GM19463 (cell line): ENCODE measurements at regions not wholly inside any gene's neighbourhood (a gene's known extent, or its start where the extent isn't known, plus 50 kb on each side); places are given as distances from the start of the nearest gene placed in this dataset.
"Not testable (repeated sequence)": the region's sequence is repeated elsewhere in the genome, so short reads cannot be mapped to it uniquely, and the experiment has no call there.

Experiments
- ATAC-seq: cut with Tn5 transposase; IDR thresholded peaks from one replicate; pipeline ENCODE4 v1.9.1; 2021; ENCODE audit warnings: mild to moderate bottlenecking, moderate library complexity; ENCODE audit not compliant: unreplicated experiment

DNA sequence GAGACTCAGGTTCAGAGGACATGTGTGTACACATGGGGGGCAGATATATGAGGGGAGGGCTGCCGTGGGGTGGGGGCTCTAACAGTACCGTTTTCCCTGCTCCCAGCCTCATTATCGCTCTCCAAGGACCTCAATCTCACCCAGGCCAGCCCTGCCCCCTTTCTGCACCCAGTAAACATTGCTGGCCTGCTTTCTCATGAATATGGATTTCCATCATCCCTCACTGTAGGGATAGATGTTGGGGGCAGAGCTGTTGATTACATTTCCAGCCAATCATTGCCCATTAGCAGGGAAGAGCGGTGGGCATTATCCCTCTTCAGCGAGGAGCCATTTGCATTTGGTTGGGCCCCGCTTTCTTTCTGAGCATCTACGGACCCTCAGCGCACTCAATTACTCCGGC, 273.8 kb downstream of the RPS6KC1 start:
- no peak for ATAC-seq

DNA sequence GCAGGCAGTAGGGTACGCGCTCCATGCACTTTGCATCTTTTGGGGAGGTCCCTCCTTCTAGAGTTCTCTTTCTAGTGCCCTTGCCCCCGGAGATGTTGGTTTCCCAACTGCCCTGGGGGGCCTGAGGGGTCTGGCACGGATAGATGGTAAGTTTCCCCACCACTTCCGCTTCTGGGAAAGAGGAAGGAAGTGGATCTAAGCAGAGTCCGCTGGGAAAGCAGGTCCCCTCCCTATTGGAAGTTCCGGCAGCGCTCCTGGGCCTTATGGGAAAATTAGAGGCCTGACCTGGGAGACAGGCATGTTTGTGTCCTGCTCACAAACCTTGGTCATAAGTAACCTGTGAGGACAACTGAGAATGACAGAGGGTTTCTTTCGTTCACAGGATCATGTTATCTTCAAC, 274.4 kb downstream of the RPS6KC1 start:
- no peak for ATAC-seq

DNA sequence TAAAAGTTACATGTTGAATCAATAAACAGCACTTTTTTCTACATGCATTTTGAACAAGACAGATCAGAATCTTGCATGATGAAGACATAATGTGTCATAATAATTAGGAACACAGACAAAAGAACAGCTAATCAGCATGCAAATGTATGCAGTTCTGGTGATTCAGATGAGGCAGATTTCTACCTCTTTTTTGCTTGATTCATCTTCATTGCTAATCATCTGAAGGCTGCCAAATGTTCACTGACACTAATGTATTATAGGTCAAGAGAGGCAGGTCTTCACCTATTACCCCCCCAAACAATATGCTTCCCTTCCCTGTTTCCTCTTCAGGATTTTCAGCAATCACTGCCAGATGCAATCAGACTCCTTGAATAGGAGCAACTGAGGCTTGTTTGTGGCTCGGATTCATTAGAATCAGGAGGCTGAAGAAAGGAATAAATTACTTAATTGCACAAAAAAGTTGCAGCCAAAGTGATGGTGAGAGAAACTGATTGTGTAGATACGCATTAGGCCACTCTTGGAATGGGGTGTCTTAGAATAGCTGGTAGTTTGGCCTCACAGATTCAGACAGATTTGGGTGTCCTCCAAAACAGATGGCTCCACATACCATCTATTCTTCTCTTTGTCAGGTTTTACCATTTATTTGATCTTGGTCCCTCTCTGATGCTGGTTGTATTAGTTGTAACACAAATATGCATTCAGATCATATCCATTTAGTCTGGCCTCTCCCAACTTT, 275.4 kb downstream of the RPS6KC1 start:
- no peak for ATAC-seq

DNA sequence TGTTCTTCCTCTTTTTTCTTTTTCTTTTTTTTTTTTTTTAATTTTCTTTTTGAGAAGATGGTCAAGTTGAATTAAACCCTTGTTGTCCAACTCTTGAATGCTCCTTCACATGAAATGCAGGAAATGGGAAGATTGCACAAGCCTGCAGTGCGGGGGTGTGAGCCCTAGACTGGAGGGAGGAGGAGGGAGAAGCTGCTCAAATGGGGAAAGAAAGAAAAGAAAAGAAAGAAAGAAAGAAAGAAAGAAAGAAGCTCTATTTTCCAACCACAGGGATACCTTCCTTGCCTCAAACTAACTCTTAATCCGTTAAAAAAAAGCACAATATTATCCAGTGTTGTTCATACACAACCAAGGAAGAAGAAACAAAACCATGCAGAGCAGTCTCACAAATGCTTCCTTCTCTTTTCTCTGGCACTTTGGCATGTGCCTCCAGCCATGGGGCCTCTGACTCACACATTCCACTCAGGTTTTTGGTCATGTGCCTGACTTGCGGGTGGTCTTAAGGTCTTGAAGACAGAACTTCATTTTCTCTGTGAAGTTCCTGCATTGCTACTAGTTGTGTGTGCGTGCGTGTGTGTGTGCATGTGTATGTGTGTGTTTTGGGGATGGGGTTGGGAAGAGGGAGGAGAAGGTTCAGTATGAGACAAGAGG, 276.1 kb downstream of the RPS6KC1 start:
- ATAC-seq, result no peak

DNA sequence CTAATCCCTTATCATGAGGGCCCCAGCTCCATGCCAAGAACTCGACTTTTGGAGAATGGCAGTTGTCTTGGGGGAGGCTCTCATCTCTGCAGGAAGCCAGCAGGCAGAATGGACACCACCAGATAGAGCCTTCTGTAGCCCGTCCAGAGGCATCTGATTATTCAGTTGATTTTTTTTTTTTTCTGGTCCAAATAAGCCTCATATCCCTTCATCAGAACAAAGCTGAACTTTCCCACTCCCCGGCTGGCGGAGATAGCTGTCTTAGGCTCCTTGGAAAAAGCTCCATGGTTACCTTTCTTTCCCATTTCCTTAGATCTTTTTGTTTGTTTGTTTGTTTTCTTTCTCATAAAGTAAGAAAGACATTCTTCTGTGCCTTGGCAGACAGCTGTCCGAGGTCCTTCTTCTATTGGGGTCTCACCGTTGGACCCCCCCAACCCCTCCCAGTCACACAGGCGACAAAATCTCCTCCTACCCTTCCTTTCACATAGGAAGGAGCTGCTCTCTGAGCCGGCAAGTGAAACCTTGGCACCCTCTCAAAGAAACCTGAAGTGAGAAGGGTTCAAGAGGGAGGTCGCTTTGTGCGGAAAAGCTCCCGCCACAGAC, 278.5 kb downstream of the RPS6KC1 start:
- ATAC-seq, result no peak

DNA sequence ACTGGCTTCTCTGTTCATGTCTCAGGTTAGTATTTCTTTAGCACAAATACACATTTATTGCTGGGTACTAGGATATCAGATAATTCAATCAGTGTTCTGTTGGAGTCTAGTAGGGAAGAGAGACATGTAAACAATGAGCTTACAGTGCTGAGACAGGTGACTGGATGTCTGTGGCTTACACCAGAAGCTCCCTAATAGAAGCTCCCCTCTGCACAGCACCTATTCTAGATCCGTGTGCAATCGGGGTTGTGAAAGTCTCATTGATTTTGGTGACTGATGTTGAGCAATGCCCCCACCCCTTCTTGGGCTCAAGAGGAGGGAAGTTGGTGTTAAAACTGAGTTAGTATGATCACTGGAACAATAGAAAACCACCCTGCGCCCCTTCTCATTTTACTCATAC, 279.2 kb downstream of the RPS6KC1 start:
- no peak for ATAC-seq

DNA sequence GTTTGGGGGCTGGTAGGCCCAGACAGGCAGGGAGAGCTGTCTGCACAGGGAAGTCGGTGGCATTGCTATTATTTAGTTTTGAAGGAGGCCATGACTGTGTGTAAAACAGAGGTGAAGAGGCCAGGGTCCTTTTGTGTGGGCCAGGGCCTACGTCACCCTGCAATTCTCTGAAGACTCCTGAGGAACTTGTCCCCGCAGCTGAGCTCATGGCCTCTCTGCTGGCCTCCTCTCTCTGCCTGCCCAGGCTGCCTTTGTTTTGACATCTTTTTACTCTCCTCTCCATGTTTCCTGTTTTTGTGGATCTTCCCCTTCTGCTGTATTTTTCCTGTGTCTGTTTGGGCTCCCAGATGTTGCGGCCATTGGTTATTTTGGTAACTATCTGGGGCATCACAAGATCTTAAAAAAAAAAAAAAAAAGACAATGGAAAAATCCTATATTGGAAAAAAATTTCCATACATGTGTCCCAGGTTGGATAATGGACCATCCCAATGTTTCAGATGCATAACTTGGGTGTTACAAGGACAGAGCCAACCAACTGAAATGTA, 280.7 kb downstream of the RPS6KC1 start:
- ATAC-seq, result no peak

DNA sequence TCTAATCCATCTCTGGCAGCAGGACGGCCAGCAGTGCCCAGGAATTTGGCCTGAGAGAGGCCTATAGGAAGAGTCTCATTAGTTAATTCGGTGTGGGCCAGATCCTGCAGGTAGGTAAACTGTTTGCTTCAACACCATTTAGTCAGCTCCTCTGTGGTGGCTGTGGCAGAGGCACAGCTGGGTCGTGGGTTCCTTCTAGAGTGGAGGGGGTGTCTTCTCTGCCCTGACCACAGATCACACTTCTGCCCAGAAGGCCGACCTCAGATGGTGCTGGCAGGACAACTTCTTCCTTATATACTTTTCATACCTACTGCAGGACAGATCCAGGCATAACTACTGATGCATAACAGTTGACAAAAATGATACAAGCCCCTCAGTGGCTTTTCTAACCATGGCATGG, 281.4 kb downstream of the RPS6KC1 start:
- ATAC-seq, result no peak

DNA sequence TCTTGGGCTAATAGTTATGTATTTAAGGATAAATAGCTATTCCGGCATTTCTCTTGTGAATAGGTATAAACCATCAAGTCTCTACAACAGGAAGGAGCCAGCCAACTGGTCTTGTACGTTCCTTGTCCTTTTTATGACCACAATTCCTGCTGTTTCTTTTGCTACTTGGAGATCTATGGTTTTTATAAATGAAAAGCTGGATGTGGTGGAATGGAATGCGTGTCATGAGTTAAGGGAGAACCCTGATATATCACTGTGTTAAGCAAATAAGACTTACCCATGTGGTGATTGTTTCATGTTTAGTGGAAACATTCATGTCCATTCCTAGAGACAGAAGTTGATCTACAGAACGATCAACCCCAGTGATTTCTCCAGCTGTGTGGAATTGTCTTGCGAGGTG, 282.1 kb downstream of the RPS6KC1 start:
- no peak for ATAC-seq

DNA sequence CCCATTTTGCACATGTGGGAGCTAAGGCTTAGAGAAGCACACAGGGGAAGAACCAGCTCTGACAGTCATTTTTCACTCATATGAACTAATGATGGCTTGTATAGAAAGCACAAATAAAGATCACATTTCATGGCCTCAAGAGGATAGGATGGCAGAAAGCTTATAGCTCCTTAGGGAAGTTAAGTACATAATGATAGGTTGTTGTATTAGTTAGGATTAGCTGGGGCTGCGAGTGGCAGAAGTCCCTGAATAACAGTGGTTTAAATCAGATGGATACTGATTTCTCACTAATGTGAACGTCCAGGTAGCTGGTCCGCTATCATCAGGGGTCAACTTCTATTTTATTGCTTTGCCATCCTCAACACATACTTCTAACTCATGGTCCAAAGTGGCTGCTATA, 284.0 kb downstream of the RPS6KC1 start:
- ATAC-seq, result no peak

DNA sequence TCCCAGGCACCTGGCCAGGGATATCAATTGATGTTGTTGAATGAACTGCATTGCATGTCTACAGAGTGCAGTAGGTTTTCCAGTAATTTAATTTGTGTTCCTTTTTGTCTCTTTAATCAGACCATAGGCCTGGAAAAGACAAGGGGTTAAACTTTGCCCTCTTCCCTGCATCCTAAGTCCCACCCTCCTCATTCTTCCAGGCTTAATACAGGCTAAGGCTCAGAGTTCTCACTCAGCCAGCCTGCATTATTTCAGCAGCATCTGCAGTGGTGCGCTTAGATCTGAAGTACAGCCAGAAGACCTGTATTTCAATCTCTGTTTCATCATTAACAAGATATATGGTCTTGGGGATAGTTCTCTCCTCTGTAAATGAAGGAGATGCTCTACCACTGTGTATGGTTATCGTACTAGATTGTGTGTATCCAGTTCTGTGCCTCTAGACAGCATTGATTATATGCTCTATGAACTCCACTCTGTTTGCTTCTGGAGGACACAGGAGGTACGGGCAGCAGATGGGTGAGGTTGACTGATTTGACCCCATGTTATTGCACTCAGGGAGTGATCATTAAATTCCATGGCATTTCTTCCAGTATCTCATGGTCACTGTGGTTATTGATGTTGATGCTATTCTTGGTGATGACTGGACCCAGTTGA, 286.1 kb downstream of the RPS6KC1 start:
- ATAC-seq, result no peak

DNA sequence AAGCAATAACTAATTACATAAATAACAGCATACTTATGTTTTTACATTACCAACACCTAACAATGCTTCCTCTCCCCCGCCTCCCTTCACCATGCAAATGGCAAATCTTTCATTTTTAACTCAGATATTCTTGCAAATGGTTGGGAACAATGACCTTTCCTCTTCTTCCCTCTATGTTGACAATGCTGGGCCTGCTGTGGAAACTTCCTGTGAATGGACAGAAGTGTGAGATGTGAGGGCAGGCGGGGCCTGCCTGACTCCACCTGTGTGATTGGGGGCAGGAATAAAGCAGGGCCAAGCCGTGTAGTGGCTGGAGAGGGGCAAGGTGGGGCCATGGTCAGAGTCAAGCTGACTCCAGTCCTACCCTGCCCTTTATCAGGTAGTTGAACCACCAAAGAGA, 289.6 kb downstream of the RPS6KC1 start:
- ATAC-seq, result no peak

DNA sequence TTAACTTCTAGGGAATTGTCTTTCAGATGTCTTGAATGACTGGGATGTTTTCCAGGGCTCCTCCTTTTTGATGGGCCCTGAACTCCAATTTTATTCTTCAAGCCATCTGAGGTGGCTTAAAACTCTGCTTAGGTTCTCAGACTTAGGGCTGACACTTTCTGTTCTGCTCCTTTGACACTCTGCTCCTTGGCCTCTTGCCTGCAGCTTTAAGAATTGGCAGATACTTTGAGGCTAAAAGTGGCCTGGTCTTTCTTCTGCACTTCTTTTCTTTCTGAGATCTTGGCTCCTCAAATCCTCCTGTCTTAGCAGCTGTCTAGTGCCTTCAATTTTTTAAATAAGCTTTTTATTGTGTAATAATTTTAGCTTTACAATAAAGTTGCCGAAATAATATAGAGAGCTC, 294.6 kb downstream of the RPS6KC1 start:
- no peak for ATAC-seq

DNA sequence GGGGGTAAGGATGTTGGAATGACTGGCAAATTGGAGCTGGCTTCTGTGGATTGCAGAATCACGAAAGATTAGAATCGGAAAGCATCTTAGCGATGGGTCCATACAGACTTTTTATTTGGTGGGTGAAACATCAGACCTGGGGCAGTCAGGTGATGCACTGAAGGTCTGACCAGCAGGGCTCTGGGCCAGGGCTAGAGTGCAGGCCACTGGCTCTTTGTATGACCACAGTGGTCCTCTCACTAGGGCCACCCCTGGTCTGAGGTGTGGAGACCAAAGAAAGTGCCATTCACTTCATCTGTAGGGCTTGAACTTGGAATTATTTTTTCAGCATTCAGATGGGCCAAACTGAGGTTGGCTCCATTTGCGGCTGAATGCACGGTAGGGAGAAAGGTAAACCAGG, 306.4 kb downstream of the RPS6KC1 start:
- ATAC-seq, result no peak

DNA sequence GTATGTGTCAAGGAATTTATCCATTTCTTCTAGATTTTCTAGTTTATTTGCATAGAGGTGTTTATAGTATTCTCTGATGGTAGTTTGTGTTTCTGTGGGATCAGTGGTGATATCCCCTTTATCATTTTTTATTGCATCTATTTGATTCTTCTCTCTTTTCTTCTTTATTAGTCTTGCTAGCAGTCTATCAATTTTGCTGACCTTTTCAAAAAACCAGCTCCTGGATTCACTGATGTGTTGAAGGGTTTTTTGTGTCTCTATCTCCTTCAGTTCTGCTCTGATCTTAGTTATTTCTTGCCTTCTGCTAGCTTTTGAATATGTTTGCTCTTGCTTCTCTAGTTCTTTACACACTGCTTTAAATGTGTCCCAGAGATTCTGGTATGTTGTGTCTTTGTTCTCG, 307.3 kb downstream of the RPS6KC1 start:
- not testable (repeated sequence) for ATAC-seq

DNA sequence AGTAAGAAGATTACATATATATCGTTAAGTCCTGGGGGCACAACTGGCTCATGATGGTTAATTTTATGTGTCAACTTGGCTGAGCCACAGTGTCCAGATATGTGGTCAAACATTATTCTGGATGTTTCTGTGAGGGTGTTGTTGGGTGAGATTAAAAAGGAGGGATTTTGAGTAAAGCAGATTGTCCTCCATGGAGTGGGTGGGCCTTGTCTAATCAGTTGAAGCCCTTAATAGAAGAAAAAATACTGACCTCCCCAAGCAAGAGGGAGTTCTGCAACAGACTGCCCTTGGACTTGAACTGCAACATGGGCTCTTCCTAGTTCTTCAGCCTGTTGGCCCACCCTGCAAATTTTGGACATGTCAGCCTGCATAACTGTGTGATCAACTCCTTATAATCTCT, 311.6 kb downstream of the RPS6KC1 start:
- no peak for ATAC-seq

DNA sequence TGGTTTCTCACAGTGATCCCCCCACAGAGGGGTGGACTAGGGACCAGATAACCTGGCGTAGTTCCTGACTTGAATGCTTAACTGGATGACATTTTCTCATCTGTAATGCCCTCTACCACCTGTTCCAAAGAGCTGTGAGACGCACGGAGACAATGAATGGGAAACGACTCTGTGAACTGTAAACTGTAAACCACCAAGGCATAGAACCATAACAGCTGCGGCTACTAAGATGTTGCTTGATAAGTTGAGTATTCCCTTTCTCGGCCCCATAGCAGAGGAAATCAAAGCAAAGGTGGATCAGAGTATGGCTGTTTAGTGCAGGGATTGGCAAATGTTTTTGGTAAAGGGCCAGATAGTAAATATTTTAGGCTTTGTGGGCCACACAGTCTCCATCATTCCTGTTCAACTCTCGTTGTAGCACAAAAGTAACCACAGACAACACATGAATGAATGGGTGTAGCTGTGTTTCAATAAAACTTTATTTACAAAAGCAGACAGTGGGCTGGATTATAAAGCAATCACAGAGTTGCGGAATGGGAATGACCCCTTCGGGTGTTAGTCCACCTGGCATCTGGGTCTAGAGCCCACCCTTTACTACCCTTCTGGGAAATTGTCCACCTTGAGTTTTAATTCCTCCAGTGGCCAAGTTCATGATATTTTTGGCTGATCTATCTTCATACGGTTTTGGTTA, 315.2 kb downstream of the RPS6KC1 start:
- no peak for ATAC-seq

DNA sequence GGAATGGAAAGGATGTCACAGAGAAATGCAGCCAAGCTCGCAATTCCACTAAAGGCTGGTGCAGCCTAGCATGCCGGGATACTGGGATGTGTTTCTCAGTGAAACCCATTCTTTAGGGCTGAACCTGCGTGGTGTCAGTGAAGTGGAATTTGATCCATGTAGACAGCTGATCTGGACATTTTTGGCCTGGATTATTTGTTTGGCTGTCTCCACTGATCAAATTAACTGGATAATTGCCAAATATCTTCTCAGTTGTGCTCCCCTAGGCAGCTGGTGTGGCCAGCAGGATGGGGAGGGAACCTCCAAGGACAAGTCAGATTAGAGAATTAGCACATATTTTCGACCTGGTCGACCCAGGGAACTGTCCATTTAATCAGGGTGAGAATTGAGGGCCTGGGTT, 318.4 kb downstream of the RPS6KC1 start:
- no peak for ATAC-seq

DNA sequence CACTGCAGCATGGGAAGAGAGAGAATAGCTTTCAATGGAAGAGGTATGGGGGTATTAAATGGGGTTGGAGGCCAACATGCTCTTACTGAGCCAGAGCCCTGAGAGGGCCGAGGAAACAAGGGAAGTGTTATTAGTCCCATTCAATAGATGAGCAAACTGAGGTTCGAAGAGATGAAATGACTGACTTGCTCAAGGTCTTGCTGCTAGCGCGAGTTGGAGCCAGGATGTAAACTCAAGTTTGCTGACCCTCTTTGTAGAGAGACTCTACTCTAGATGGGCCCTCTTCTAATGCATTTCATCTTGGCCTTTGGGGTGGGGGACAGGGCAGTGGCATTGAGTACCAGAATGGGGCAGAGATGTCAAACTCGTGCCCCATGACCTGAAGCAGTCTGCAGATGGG, 319.5 kb downstream of the RPS6KC1 start:
- no peak for ATAC-seq

DNA sequence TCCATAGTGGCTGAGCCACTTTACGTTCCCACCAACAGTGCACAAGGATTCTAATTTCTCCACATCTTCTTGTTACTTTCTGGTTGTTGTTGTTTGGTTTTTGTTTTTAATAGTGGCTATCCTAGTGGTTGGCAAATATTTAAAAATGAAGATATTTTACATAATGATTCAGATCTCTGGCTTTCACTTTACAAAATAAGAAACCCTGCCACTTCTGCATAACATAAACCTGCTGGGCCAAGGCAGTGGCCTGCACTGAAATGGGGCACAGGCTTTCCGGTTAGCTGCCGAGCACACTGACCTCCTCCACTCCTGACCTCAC, 320.4 kb downstream of the RPS6KC1 start:
- ATAC-seq, result no peak
